ENCODE measurements at regions not wholly inside any gene's neighbourhood (a gene's known extent, or its start where the extent isn't known, plus 50 kb on each side); places are given as distances from the start of the nearest gene placed in this dataset.

DNA sequence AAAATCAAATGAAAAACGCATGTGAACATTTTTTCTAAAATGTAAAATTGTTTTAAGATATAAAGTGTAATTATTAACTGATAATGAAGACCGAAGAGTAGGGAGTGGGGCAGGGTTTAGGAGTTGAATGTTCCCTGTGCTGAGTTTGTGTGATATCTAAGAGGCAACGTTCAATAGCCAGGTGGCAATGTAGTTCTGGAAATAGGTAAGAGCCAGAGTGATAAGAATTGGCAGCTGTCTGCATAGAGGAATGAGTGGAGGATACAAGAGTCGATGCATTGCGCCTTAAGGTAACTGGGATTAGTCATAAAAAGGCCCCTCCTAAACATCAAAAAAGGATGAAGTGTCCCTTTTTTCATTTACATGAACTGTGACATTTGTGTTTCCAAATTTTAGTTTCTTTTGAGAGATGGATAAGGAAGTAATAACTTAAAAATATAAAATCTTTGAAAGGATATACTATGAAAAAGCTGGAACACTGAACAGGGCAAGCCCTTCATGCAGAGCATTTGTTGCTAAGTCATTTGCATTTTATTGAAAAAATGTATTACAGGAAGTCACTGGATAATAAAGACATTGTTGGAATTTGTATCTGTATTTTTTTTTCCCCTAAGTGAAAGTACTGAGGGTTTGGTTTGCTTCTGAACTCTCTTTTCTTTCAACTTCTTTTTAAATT is 659.3 kb downstream of the ACTL7B start:
- Mint-ChIP-seq H3K4me3 (ENCODE audit: unreplicated experiment) (no peak overlapping the region), H3K4me1 (ENCODE audit: low read depth, unreplicated experiment) (peaks cover 16% of the 10 kb centered on the region), H3K27ac (ENCODE audit: unreplicated experiment) (no peak overlapping the region), H3K36me3 (ENCODE audit: insufficient read depth, unreplicated experiment) (no peaks in the 10 kb centered on the region), H3K9me3 (ENCODE audit: unreplicated experiment) (peaks cover 23% of the 10 kb centered on the region), H3K27me3 (ENCODE audit: insufficient read depth, unreplicated experiment) (no peaks in the 10 kb centered on the region)
- H3K36me3 ChIP-seq (ENCODE audit: control insufficient read depth, insufficient read depth, low read length) = no peaks in the 10 kb centered on the region
- no peaks in the 10 kb centered on the region for H3K9me3 ChIP-seq
- ChIA-PET CTCF (no interaction called here), POLR2A (no interaction called here)
- H3K4me3 ChIP-seq (ENCODE audit: low read depth, low read length) = no peak overlapping the region
- no peaks in the 10 kb centered on the region for H3K4me1 ChIP-seq
- no peaks in the 10 kb centered on the region for H3K27me3 ChIP-seq (replicated peaks; ENCODE audit: control insufficient read depth, insufficient read depth, low read length)
- no peak for DNase-seq
- intact Hi-C loops (cut with micrococcal nuclease; ENCODE audit: unreplicated experiment) = no loop called here
- BruUV-seq (replicated peaks) = no TSS peak
- TF ChIP-seq, protein P1, sequence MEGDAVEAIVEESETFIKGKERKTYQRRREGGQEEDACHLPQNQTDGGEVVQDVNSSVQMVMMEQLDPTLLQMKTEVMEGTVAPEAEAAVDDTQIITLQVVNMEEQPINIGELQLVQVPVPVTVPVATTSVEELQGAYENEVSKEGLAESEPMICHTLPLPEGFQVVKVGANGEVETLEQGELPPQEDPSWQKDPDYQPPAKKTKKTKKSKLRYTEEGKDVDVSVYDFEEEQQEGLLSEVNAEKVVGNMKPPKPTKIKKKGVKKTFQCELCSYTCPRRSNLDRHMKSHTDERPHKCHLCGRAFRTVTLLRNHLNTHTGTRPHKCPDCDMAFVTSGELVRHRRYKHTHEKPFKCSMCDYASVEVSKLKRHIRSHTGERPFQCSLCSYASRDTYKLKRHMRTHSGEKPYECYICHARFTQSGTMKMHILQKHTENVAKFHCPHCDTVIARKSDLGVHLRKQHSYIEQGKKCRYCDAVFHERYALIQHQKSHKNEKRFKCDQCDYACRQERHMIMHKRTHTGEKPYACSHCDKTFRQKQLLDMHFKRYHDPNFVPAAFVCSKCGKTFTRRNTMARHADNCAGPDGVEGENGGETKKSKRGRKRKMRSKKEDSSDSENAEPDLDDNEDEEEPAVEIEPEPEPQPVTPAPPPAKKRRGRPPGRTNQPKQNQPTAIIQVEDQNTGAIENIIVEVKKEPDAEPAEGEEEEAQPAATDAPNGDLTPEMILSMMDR (IDR thresholded peaks at IDR 0.05; ENCODE audit: insufficient read depth in 1 of 2, low read depth in 1 of 2, low read length in 1 of 2, severe bottlenecking in 1 of 2, unreplicated experiment in 1 of 2) = no peak

DNA sequence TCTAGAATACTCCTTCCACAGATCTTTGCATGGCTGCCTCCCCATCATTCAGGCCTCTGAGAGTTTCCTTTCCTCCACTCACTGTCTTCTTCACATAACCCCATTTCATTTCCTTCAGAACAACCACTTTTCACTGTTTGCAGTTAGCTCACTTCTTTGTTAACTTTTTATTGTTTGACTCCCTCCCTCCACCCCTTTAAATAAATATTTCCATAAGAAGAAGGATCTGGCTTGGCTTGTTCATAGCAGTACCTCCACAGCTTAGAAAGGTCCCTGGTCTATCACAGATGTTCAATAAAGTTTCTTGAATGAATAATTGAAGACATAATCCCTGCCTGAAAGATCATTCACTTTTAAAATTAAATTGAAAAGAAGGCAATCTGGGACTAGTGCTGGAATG is 661.6 kb downstream of the ACTL7B start:
- H3K4me3 ChIP-seq (ENCODE audit: low read depth, low read length) = no peak overlapping the region
- TF ChIP-seq, protein P1 (IDR thresholded peaks at IDR 0.05; ENCODE audit: insufficient read depth in 1 of 2, low read depth in 1 of 2, low read length in 1 of 2, severe bottlenecking in 1 of 2, unreplicated experiment in 1 of 2) = no peak
- no peak overlapping the region for H3K27ac Mint-ChIP-seq (ENCODE audit: unreplicated experiment)
- no peaks in the 10 kb centered on the region for H3K27me3 ChIP-seq (replicated peaks; ENCODE audit: control insufficient read depth, insufficient read depth, low read length)
- no peaks in the 10 kb centered on the region for H3K4me1 ChIP-seq
- CTCF ChIA-PET = no interaction called here
- no peaks in the 10 kb centered on the region for H3K36me3 ChIP-seq (ENCODE audit: control insufficient read depth, insufficient read depth, low read length)
- no peaks in the 10 kb centered on the region for H3K36me3 Mint-ChIP-seq (ENCODE audit: insufficient read depth, unreplicated experiment)
- H3K4me1 Mint-ChIP-seq (ENCODE audit: low read depth, unreplicated experiment) = peaks cover 16% of the 10 kb centered on the region
- intact Hi-C loops (cut with micrococcal nuclease; ENCODE audit: unreplicated experiment) = loop anchor here (2.0 kb wide), 1 partner anchor 37 kb away; no protein-coding TSS in a partner anchor
- peaks cover under 1% of the 10 kb centered on the region for H3K9me3 Mint-ChIP-seq (ENCODE audit: unreplicated experiment)
- POLR2A ChIA-PET = no interaction called here
- H3K9me3 ChIP-seq = no peaks in the 10 kb centered on the region
- DNase-seq = no peak
- H3K4me3 Mint-ChIP-seq (ENCODE audit: unreplicated experiment) = no peak overlapping the region
- no TSS peak for BruUV-seq (replicated peaks)
- H3K27me3 Mint-ChIP-seq (ENCODE audit: insufficient read depth, unreplicated experiment) = no peaks in the 10 kb centered on the region

DNA sequence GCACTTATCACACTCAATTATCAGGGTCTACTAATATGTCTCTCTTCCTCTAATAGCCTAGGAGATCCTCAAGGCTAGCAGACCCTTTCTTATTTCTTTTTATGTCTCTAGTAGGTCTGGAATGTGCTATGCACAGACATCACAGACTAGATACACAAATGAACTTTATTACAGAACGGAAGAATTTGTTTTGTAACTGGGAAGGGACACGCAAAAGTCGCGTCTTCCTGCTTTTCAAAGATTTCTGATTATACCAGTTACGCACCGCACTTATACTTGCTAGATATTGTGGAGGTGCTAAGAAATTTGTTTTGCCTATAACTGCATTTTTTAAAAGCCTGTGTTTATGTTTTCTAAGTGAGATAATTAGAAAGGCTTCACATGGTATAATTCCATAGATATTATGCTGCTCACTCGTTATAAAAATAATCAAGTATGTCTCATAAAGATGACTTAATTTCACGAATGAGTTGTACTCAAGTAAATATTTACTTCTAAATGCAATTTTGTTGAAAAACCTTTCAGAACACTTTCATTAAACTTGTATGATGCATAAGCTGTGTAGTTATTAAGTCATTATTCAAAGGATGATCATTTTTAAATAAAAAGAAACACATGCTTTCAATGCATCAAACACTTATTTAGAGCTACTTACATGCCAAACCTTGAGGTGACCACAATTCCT is 662.6 kb downstream of the ACTL7B start:
- no peak for DNase-seq
- CTCF ChIA-PET = no interaction called here
- POLR2A ChIA-PET = no interaction called here
- intact Hi-C loops (cut with micrococcal nuclease; ENCODE audit: unreplicated experiment) = no loop called here
- no peak overlapping the region for H3K4me3 Mint-ChIP-seq (ENCODE audit: unreplicated experiment)
- Histone ChIP-seq H3K27me3 (replicated peaks; ENCODE audit: control insufficient read depth, insufficient read depth, low read length) (no peaks in the 10 kb centered on the region), H3K4me3 (ENCODE audit: low read depth, low read length) (no peak overlapping the region), H3K36me3 (ENCODE audit: control insufficient read depth, insufficient read depth, low read length) (no peaks in the 10 kb centered on the region), H3K9me3 (no peaks in the 10 kb centered on the region), H3K4me1 (no peaks in the 10 kb centered on the region)
- BruUV-seq (replicated peaks) = no TSS peak
- no peaks in the 10 kb centered on the region for H3K27me3 Mint-ChIP-seq (ENCODE audit: insufficient read depth, unreplicated experiment)
- peaks cover 16% of the 10 kb centered on the region for H3K4me1 Mint-ChIP-seq (ENCODE audit: low read depth, unreplicated experiment)
- no peak overlapping the region for H3K27ac Mint-ChIP-seq (ENCODE audit: unreplicated experiment)
- TF ChIP-seq, protein P1 (IDR thresholded peaks at IDR 0.05; ENCODE audit: insufficient read depth in 1 of 2, low read depth in 1 of 2, low read length in 1 of 2, severe bottlenecking in 1 of 2, unreplicated experiment in 1 of 2) = no peak
- H3K36me3 Mint-ChIP-seq (ENCODE audit: insufficient read depth, unreplicated experiment) = no peaks in the 10 kb centered on the region
- no peaks in the 10 kb centered on the region for H3K9me3 Mint-ChIP-seq (ENCODE audit: unreplicated experiment)

All from Caco-2 (cell line).